ENCODE measurements at regions not wholly inside any gene's neighbourhood (a gene's known extent, or its start where the extent isn't known, plus 50 kb on each side); places are given as distances from the start of the nearest gene placed in this dataset.

DNA sequence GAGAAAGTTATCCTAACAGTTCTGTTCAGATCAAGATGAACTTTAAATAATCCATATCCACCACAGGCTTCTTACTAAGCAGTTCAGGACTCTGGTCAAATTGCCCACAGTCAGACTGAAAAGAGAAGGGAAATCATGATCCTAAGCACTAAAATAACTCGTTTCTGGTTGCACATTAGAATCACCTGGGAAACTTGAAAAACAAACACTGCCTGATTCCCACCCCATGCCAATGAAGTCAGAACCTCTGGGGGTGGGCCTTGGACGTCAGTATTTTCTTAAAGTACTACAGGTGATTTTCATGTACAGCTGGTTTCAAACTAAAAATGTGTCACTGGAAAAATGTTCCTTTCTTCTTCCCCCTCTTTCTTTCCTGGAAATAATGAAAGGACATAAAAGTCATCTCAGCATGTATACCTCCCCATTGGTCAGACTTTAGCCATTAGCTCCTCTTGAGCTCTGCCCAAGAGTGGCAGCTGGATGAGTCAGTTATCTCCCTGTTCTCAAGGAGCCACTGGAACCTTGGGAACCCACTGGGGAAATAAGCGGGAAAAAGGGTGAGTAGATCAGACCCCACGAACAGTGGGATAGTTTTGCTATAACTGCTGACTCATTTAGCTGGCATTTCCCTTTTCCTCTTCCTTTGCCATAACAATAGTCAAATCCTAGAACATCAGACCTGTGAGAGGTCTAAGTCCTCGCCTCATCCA lies 75.3 kb upstream of the IL6 start:
- intact Hi-C loops (cut with DNase I): no loop called here
- no peaks in the 10 kb centered on the region for H3K9me3 ChIP-seq (replicated peaks in 1 of 3)
- H3K4me1 ChIP-seq (replicated peaks in 1 of 2): no peaks in the 10 kb centered on the region
- H3K36me3 ChIP-seq (replicated peaks in 1 of 2): no peaks in the 10 kb centered on the region
- 61 to 71% (median 63%) methylated on average over 5 of the region's 5 CpGs for WGBS, 4 donors
- H3K4me3 ChIP-seq: no peak overlapping the region
- DNase-seq: no peak
- no peak for TF ChIP-seq CTCF (IDR thresholded peaks at IDR 0.05)
- no peak for TF ChIP-seq POLR2A (IDR thresholded peaks at IDR 0.05)
- no peaks in the 10 kb centered on the region for H3K27me3 ChIP-seq
- H3K27ac ChIP-seq: no peak overlapping the region

DNA sequence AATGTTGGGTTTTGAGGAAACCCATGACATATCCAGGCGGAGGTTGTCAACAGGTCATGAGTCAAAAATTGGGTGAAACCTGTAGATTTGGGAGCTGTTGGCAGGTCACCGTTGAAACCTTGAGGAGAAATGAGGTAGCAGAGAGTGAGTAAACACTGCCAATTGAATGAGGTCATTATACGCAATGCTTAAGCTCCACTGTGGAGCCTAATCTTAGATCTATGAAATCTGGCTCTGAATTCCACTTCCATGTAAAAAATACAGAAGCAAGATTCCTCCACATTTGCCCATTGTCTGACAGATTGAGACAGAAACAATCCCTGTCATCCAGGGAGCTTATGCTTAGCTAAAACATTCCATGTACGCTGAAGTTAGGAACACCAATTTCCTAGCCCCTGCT lies 76.0 kb upstream of the IL6 start:
- Histone ChIP-seq H3K27me3 (no peaks in the 10 kb centered on the region), H3K36me3 (replicated peaks in 1 of 2) (no peaks in the 10 kb centered on the region), H3K27ac (no peak overlapping the region), H3K4me1 (replicated peaks in 1 of 2) (no peaks in the 10 kb centered on the region), H3K9me3 (replicated peaks in 1 of 3) (peaks cover 0 to 4% (median 0%) of the 10 kb centered on the region in 3 donors), H3K4me3 (no peak overlapping the region)
- no peak for TF ChIP-seq POLR2A (IDR thresholded peaks at IDR 0.05)
- TF ChIP-seq CTCF (IDR thresholded peaks at IDR 0.05): no peak
- DNase-seq: no peak
- 83 to 89% (median 86%) methylated on average over 4 of the region's 4 CpGs for WGBS, 4 donors
- intact Hi-C loops (cut with DNase I): no loop called here

- intact Hi-C loops (cut with DNase I): no loop called here
- no peak overlapping the region for H3K27ac ChIP-seq
- 72 to 85% (median 78%) methylated on average over 3 of the region's 3 CpGs for WGBS, 4 donors
- H3K36me3 ChIP-seq (replicated peaks in 1 of 2): no peaks in the 10 kb centered on the region
- no peaks in the 10 kb centered on the region for H3K4me1 ChIP-seq (replicated peaks in 1 of 2)
- peaks cover 0 to 9% (median 0%) of the 10 kb centered on the region in 3 donors for H3K9me3 ChIP-seq (replicated peaks in 1 of 3)
- H3K4me3 ChIP-seq: no peak overlapping the region
- no peaks in the 10 kb centered on the region for H3K27me3 ChIP-seq
- TF ChIP-seq POLR2A (IDR thresholded peaks at IDR 0.05) (no peak), CTCF (IDR thresholded peaks at IDR 0.05) (no peak)
- DNase-seq: no peak
These were observed 77.3 kb upstream of the IL6 start for GRCh38 chr7:22649686-22650085.

GRCh38 chr7:22647451-22648257 lies 79.3 kb upstream of the IL6 start:
- no peak for DNase-seq
- H3K4me1 ChIP-seq (replicated peaks in 1 of 2): no peaks in the 10 kb centered on the region
- no peak overlapping the region for H3K4me3 ChIP-seq
- no peak for TF ChIP-seq CTCF (IDR thresholded peaks at IDR 0.05)
- TF ChIP-seq POLR2A (IDR thresholded peaks at IDR 0.05): no peak
- WGBS, 4 donors: 37 to 45% (median 37%) methylated on average over 3 of the region's 3 CpGs
- no peaks in the 10 kb centered on the region for H3K27me3 ChIP-seq
- no peaks in the 10 kb centered on the region for H3K36me3 ChIP-seq (replicated peaks in 1 of 2)
- intact Hi-C loops (cut with DNase I): no loop called here
- H3K9me3 ChIP-seq (replicated peaks in 1 of 3): peaks cover 0 to 9% (median 0%) of the 10 kb centered on the region in 3 donors
- no peak overlapping the region for H3K27ac ChIP-seq

Data from adrenal gland (tissue), 9 donors.